ENCODE measurements at regions not wholly inside any gene's neighbourhood (a gene's known extent, or its start where the extent isn't known, plus 50 kb on each side); places are given as distances from the start of the nearest gene placed in this dataset.
"Not testable (repeated sequence)": the region's sequence is repeated elsewhere in the genome, so short reads cannot be mapped to it uniquely, and the experiment has no call there.

- ATAC-seq (no peak), DNase-seq (ENCODE audit: low spot score) (no peak)
Measured at GRCh38 chr3:94314218-94314883, 251.5 kb downstream of the NSUN3 start.

GRCh38 chr3:94317017-94317416 lies 254.2 kb downstream of the NSUN3 start:
- DNase-seq (ENCODE audit: low spot score) = no peak
- ATAC-seq = no peak

- DNase-seq (ENCODE audit: low spot score) (no peak), ATAC-seq (no peak)
Measured at GRCh38 chr3:94323596-94323995, 260.7 kb downstream of the NSUN3 start.

GRCh38 chr3:94331831-94332230 lies 269.0 kb downstream of the NSUN3 start:
- no peak for ATAC-seq
- DNase-seq (ENCODE audit: low spot score) = no peak

- DNase-seq (ENCODE audit: low spot score) = no peak
- peak; percentile 80 for ATAC-seq
Measured at GRCh38 chr3:94336046-94336753, 273.3 kb downstream of the NSUN3 start.

GRCh38 chr3:94345101-94345500 lies 282.2 kb downstream of the NSUN3 start:
- ATAC-seq (no peak), DNase-seq (ENCODE audit: low spot score) (no peak)

GRCh38 chr3:94349310-94349878 lies 286.5 kb downstream of the NSUN3 start:
- no peak for DNase-seq (ENCODE audit: low spot score)
- ATAC-seq = no peak

GRCh38 chr3:94356581-94356980 lies 293.7 kb downstream of the NSUN3 start:
- no peak for DNase-seq (ENCODE audit: low spot score)
- ATAC-seq = no peak

GRCh38 chr3:94359996-94360395 lies 297.1 kb downstream of the NSUN3 start:
- no peak for DNase-seq (ENCODE audit: low spot score)
- no peak for ATAC-seq

GRCh38 chr3:94360987-94361386 lies 298.1 kb downstream of the NSUN3 start:
- DNase-seq (ENCODE audit: low spot score) (no peak), ATAC-seq (peak; percentile 61)

- no peak for ATAC-seq
- no peak for DNase-seq (ENCODE audit: low spot score)
Measured at GRCh38 chr3:94362393-94362792, 299.5 kb downstream of the NSUN3 start.

- DNase-seq (ENCODE audit: low spot score) (no peak), ATAC-seq (no peak)
Measured at GRCh38 chr3:94365006-94365405, 302.1 kb downstream of the NSUN3 start.

- ATAC-seq = no peak
- no peak for DNase-seq (ENCODE audit: low spot score)
Measured at GRCh38 chr3:94372026-94372425, 309.2 kb downstream of the NSUN3 start.

- no peak for DNase-seq (ENCODE audit: low spot score)
- no peak for ATAC-seq
Measured at GRCh38 chr3:94373456-94373855, 310.6 kb downstream of the NSUN3 start.

- no peak for DNase-seq (ENCODE audit: low spot score)
- no peak for ATAC-seq
Measured at GRCh38 chr3:94374439-94375161, 311.7 kb downstream of the NSUN3 start.

- ATAC-seq; DNase-seq (ENCODE audit: low spot score): not testable (repeated sequence)
Measured at GRCh38 chr3:94377123-94377696, 314.3 kb downstream of the NSUN3 start.

GRCh38 chr3:94377863-94378262 lies 315.0 kb downstream of the NSUN3 start:
- DNase-seq (ENCODE audit: low spot score); ATAC-seq: not testable (repeated sequence)

GRCh38 chr3:94378322-94378721 lies 315.5 kb downstream of the NSUN3 start:
- ATAC-seq (no peak), DNase-seq (ENCODE audit: low spot score) (no peak)

- ATAC-seq (no peak), DNase-seq (ENCODE audit: low spot score) (no peak)
Measured at GRCh38 chr3:94379264-94379663, 316.4 kb downstream of the NSUN3 start.

GRCh38 chr3:94394885-94395284 lies 332.0 kb downstream of the NSUN3 start:
- no peak for ATAC-seq

GRCh38 chr3:94395851-94396250 lies 333.0 kb downstream of the NSUN3 start:
- no peak for ATAC-seq

More at GRCh38 chr3:94394885-94395284, 332.0 kb downstream of the NSUN3 start:
- DNase-seq (ENCODE audit: low spot score) = no peak

More at GRCh38 chr3:94395851-94396250, 333.0 kb downstream of the NSUN3 start:
- DNase-seq (ENCODE audit: low spot score) = no peak

Data from left lobe of liver (tissue), 2 donors.